ENCODE measurements at regions not wholly inside any gene's neighbourhood (a gene's known extent, or its start where the extent isn't known, plus 50 kb on each side); places are given as distances from the start of the nearest gene placed in this dataset.

- intact Hi-C loops (cut with micrococcal nuclease) (no loop called here), in situ Hi-C loops (cut with MboI) (no loop called here)
- BruUV-seq (replicated peaks): no TSS peak
- Histone ChIP-seq H3K4me2 (ENCODE audit: insufficient read depth, low read length) (no peak overlapping the region), H3K9ac (ENCODE audit: insufficient read depth in 1 of 2, low read depth in 2 of 2, low read length in 2 of 2) (no peak overlapping the region), H3K9me1 (ENCODE audit: control insufficient read depth, insufficient read depth, low read length) (no peaks in the 10 kb centered on the region), H2AFZ (ENCODE audit: low read depth, low read length) (no peak overlapping the region), H3K36me3 (ENCODE audit: control insufficient read depth, insufficient read depth, low read length) (no peaks in the 10 kb centered on the region), H4K20me1 (replicated peaks; ENCODE audit: control insufficient read depth, insufficient read depth, low read length) (no peaks in the 10 kb centered on the region), H3K4me3 (no peak overlapping the region), H3K4me1 (replicated peaks in 1 of 2; ENCODE audit: control insufficient read depth in 2 of 2, insufficient read depth in 2 of 2, low read length in 2 of 2) (no peaks in the 10 kb centered on the region), H3K27me3 (ENCODE audit: control insufficient read depth in 2 of 2, insufficient read depth in 2 of 2, low read length in 2 of 2) (no peaks in the 10 kb centered on the region), H3K27ac (ENCODE audit: extremely low read depth, low read depth, low read length) (no peak overlapping the region), H3K79me2 (ENCODE audit: control insufficient read depth, insufficient read depth, low read length) (no peaks in the 10 kb centered on the region), H3K9me3 (replicated peaks; ENCODE audit: control insufficient read depth, insufficient read depth, low read depth, low read length) (no peaks in the 10 kb centered on the region)
- WGBS (ENCODE audit: insufficient coverage, low coverage, missing lambda C conversion rate): 0% methylated on average over 2 of the region's 4 CpGs
- ChIA-PET CTCF (ENCODE audit: low intra/inter-chr PET ratio) (no interaction called here), POLR2A (no interaction called here)
- DNase-seq (ENCODE audit: extremely low read depth in 1 of 4, low spot score in 3 of 4) (no peak), FAIRE-seq (no peak), ATAC-seq (no peak)
- TF ChIP-seq ELK1 (CRISPR knock-in tag; IDR thresholded peaks at IDR 0.05): no peak
- TF ChIP-seq TAF1 (IDR thresholded peaks at IDR 0.05; ENCODE audit: control insufficient read depth, extremely low read depth, insufficient read depth, low read length, severe bottlenecking): no peak
- TF ChIP-seq SRSF3 (IDR thresholded peaks at IDR 0.05; ENCODE audit: insufficient read depth, low read length): no peak
- no peak for TF ChIP-seq C11orf30 (IDR thresholded peaks at IDR 0.05; ENCODE audit: low read depth)
- no peak for TF ChIP-seq MEF2A (IDR thresholded peaks at IDR 0.05; ENCODE audit: control insufficient read depth, low read depth, low read length)
- no peak for TF ChIP-seq E2F1 (CRISPR knock-in tag; IDR thresholded peaks at IDR 0.05)
- no peak for TF ChIP-seq ZNF354B (CRISPR knock-in tag; IDR thresholded peaks at IDR 0.05)
- no peak for TF ChIP-seq ZNF830 (CRISPR knock-in tag; IDR thresholded peaks at IDR 0.05)
- TF ChIP-seq ZNF184 (CRISPR knock-in tag; IDR thresholded peaks at IDR 0.05): no peak
- TF ChIP-seq ZNF282 (CRISPR knock-in tag; IDR thresholded peaks at IDR 0.05): no peak
- TF ChIP-seq HDAC8 (tag; IDR thresholded peaks at IDR 0.05): no peak
- no peak for TF ChIP-seq ZNF133 (CRISPR knock-in tag; IDR thresholded peaks at IDR 0.05)
- TF ChIP-seq ZFP91 (CRISPR knock-in tag; IDR thresholded peaks at IDR 0.05): no peak
Measured at GRCh38 chr9:16348531-16348930, 521.9 kb downstream of the BNC2 start.

Data from K562 (cell line).